K562 (cell line): ENCODE measurements at regions not wholly inside any gene's neighbourhood (a gene's known extent, or its start where the extent isn't known, plus 50 kb on each side); places are given as distances from the start of the nearest gene placed in this dataset.

Experiments
- ATAC-seq: fragments of 200-7000 bp; cut with Tn5 transposase; 3 replicates; pipeline ENCODE4 v1.9.1; 2020; ENCODE audit warnings: moderate library complexity
- BruUV-seq: library from RNA; stranded (reverse); fragments of 400-500 nt; replicated peaks from 2 replicates; lab custom pipeline; 2021; lab: Mats Ljungman, UMichigan
- CTCF ChIA-PET: fragments of 300-600 bp; formaldehyde crosslinking; extraction: SDS; loops from one replicate; lab custom pipeline; 2021; ENCODE audit warnings: low intra/inter-chr PET ratio; lab: Yijun Ruan, JAX
- POLR2A ChIA-PET: fragments of 300-600, 350-650 bp; sonication (Branson Sonifier 250); formaldehyde crosslinking; extraction: SDS; loops from one replicate; lab custom pipeline; 2021; ENCODE audit warnings: antibody characterized with exemption, inconsistent platforms; lab: Yijun Ruan, JAX
- DNase-seq, 4 experiments: peaks; one replicate each; pipeline versions ENCODE4 v3.0.0 to v3.0.0-alpha.2; 2011 to 2018; ENCODE audit warnings: low spot score in 3 of 4, mixed read lengths in 3 of 4; ENCODE audit errors: extremely low read depth in 1 of 4
- FAIRE-seq: peaks from 2 replicates; lab custom pipeline; 2011; peaks lifted over from hg19 to GRCh38; lab: Jason Lieb, UNC
- H2AFZ ChIP-seq: 2 replicates; pipeline ENCODE4 v1.6.0; 2011; ENCODE audit warnings: low read depth, low read length, control low read depth, inconsistent platforms
- H3K27ac ChIP-seq: fragments of 200-600 bp; 3 replicates; pipeline ENCODE4 v1.8.0; 2011; ENCODE audit warnings: low read depth, mild to moderate bottlenecking, control low read depth, inconsistent platforms, low read length, moderate library complexity, mixed read lengths; ENCODE audit errors: extremely low read depth
- H3K27me3 ChIP-seq, 2 experiments: fragments of 300-600 bp in 1 of 2; 2 replicates in 1 of 2; 3 replicates in 1 of 2; pipeline versions ENCODE4 v1.6.0 to v1.8.0; 2011; ENCODE audit warnings: inconsistent platforms in 2 of 2, low read length in 2 of 2, mild to moderate bottlenecking in 1 of 2, mixed read lengths in 1 of 2, moderate library complexity in 1 of 2; ENCODE audit not compliant: control insufficient read depth in 2 of 2, insufficient read depth in 2 of 2
- H3K36me3 ChIP-seq: fragments of 300-600 bp; 3 replicates; pipeline ENCODE4 v1.8.0; 2011; ENCODE audit warnings: mild to moderate bottlenecking, low read length, inconsistent platforms; ENCODE audit not compliant: control insufficient read depth, insufficient read depth
- H3K4me1 ChIP-seq, 2 experiments: fragments of 200-600 bp in 1 of 2; replicated peaks in 1 of 2; 2 replicates in 1 of 2; 3 replicates in 1 of 2; pipeline versions ENCODE4 v1.5.1 to v1.8.0; 2011; ENCODE audit warnings: inconsistent platforms in 2 of 2, low read length in 2 of 2, mild to moderate bottlenecking in 1 of 2, mixed read lengths in 1 of 2, moderate library complexity in 1 of 2; ENCODE audit not compliant: control insufficient read depth in 2 of 2, insufficient read depth in 2 of 2
- H3K4me2 ChIP-seq: 2 replicates; pipeline ENCODE4 v1.6.1; 2011; ENCODE audit warnings: low read length, control low read depth, inconsistent platforms, mixed read lengths; ENCODE audit not compliant: insufficient read depth
- H3K4me3 ChIP-seq: fragments of 200-600 bp; sonication (generic), shearing (Covaris generic); 2 replicates; pipeline ENCODE4 v1.5.1; 2016; ENCODE audit warnings: control low read depth, inconsistent platforms
- H3K79me2 ChIP-seq: fragments of 200-600 bp; 3 replicates; pipeline ENCODE4 v1.8.0; 2011; ENCODE audit warnings: low read length, inconsistent platforms; ENCODE audit not compliant: control insufficient read depth, insufficient read depth
- H3K9ac ChIP-seq, 2 experiments: 2 replicates each; pipeline versions ENCODE4 v1.6.0 to v1.6.1; 2011; ENCODE audit warnings: low read depth in 2 of 2, low read length in 2 of 2, control low read depth in 1 of 2, inconsistent platforms in 1 of 2, mild to moderate bottlenecking in 1 of 2, mixed read lengths in 1 of 2; ENCODE audit not compliant: insufficient read depth in 1 of 2
- H3K9me1 ChIP-seq: one replicate; pipeline ENCODE4 v1.6.0; 2011; ENCODE audit warnings: inconsistent platforms, mild to moderate bottlenecking, low read length, moderate library complexity; ENCODE audit not compliant: control insufficient read depth, insufficient read depth
- H3K9me3 ChIP-seq: replicated peaks from 2 replicates; pipeline ENCODE4 v1.5.1; 2011; ENCODE audit warnings: low read depth, low read length, inconsistent platforms; ENCODE audit not compliant: control insufficient read depth, insufficient read depth
- H4K20me1 ChIP-seq: replicated peaks from 2 replicates; pipeline ENCODE4 v1.6.1; 2011; ENCODE audit warnings: low read length, inconsistent platforms, mixed read lengths; ENCODE audit not compliant: control insufficient read depth, insufficient read depth
- CHD7 ChIP-seq: fragments of 200-600 bp; sonication (generic); IDR thresholded peaks from one replicate; pipeline ENCODE4 v1.6.1; 2012; ENCODE audit warnings: mild to moderate bottlenecking, low read depth, low read length, inconsistent platforms
- ELF2 ChIP-seq: fragments of 250-450 bp; sonication (Bioruptor Pico); IDR thresholded peaks from 2 replicates; pipeline ENCODE4 v1.5.0; 2021; ENCODE audit warnings: mild to moderate bottlenecking
- POLR3G ChIP-seq: IDR thresholded peaks from 2 replicates; pipeline ENCODE4 v1.6.1; 2011; ENCODE audit not compliant: insufficient read length, insufficient replicate concordance; ENCODE audit errors: extremely low read depth
- SIRT6 ChIP-seq: IDR thresholded peaks from one replicate; pipeline ENCODE4 v1.6.1; 2012; ENCODE audit warnings: low read depth, mild to moderate bottlenecking, control low read depth, inconsistent platforms, low read length, moderate library complexity
- ZNF583 ChIP-seq: fragments of 250-450 bp; sonication (Bioruptor Pico); IDR thresholded peaks from 2 replicates; pipeline ENCODE4 v1.4.0; 2020
- WGBS: fragments of 100-300 bp; shearing (Covaris generic); methylation state at CpG from one replicate; pipeline ENCODE4 v1.1.6; 2016; ENCODE audit warnings: low coverage, mixed read lengths; ENCODE audit not compliant: insufficient coverage; ENCODE audit errors: missing lambda C conversion rate; 5-methylcytosine and 5-hydroxymethylcytosine counted together
- in situ Hi-C: fragments of 300-500 bp; cut with MboI; formaldehyde crosslinking; loops from 4 replicates; pipeline ENCODE4 v1.15.0; 2018; ENCODE audit warnings: inconsistent platforms, mixed read lengths
- intact Hi-C: fragments of 100-400 bp; cut with micrococcal nuclease; formaldehyde crosslinking; loops from 2 replicates; pipeline ENCODE4 v1.14.2; 2022
- TF ChIP-seq, protein P1 (sequence below): fragments of 450-650 bp; IDR thresholded peaks from 2 replicates; pipeline ENCODE4 v1.6.1; 2018; ENCODE audit not compliant: partially characterized antibody

GRCh38 chr17:27956601-27957445, 63.7 kb upstream of the LYRM9 start:
- ATAC-seq: peak; percentile 94
- TF ChIP-seq CHD7 (no peak), ELF2 (no peak), ZNF583 (CRISPR knock-in tag) (no peak), POLR3G (no peak), SIRT6 (no peak)
- TF ChIP-seq, protein P1, sequence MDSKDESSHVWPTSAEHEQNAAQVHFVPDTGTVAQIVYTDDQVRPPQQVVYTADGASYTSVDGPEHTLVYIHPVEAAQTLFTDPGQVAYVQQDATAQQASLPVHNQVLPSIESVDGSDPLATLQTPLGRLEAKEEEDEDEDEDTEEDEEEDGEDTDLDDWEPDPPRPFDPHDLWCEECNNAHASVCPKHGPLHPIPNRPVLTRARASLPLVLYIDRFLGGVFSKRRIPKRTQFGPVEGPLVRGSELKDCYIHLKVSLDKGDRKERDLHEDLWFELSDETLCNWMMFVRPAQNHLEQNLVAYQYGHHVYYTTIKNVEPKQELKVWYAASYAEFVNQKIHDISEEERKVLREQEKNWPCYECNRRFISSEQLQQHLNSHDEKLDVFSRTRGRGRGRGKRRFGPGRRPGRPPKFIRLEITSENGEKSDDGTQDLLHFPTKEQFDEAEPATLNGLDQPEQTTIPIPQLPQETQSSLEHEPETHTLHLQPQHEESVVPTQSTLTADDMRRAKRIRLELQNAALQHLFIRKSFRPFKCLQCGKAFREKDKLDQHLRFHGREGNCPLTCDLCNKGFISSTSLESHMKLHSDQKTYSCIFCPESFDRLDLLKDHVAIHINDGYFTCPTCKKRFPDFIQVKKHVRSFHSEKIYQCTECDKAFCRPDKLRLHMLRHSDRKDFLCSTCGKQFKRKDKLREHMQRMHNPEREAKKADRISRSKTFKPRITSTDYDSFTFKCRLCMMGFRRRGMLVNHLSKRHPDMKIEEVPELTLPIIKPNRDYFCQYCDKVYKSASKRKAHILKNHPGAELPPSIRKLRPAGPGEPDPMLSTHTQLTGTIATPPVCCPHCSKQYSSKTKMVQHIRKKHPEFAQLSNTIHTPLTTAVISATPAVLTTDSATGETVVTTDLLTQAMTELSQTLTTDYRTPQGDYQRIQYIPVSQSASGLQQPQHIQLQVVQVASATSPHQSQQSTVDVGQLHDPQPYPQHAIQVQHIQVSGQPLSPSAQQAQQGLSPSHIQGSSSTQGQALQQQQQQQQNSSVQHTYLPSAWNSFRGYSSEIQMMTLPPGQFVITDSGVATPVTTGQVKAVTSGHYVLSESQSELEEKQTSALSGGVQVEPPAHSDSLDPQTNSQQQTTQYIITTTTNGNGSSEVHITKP: peak; percentile 50

More at GRCh38 chr17:27956601-27957445, 63.7 kb upstream of the LYRM9 start:
- POLR2A ChIA-PET: interaction anchor here (0.6 to 1.2 kb wide), 4 partner anchors 12 to 30 kb away, joined by 3 to 4 read pairs (median 4); no protein-coding TSS in a partner anchor
- CTCF ChIA-PET: no interaction called here
- H3K9me1 ChIP-seq: peaks cover 2% of the 10 kb centered on the region
- no peaks in the 10 kb centered on the region for H3K9me3 ChIP-seq
- H3K4me2 ChIP-seq: peak overlapping the region; percentile 45
- no peaks in the 10 kb centered on the region for H3K79me2 ChIP-seq
- peak overlapping the region; percentile 73 for H2AFZ ChIP-seq
- no TSS peak for BruUV-seq
- no peaks in the 10 kb centered on the region for H4K20me1 ChIP-seq
- no peaks in the 10 kb centered on the region for H3K27me3 ChIP-seq
- H3K36me3 ChIP-seq: no peaks in the 10 kb centered on the region
- WGBS: 55% methylated on average over 12 of the region's 13 CpGs
- intact Hi-C loops: no loop called here
- no peak overlapping the region for H3K27ac ChIP-seq
- H3K9ac ChIP-seq: peak overlapping the region in 1 of 2 experiments; percentile 60; a peak in 2 of 4 replicates
- DNase-seq (peak; percentile 36 to 90 (median 60)), FAIRE-seq (peak; percentile 99)
- in situ Hi-C loops: no loop called here
- no peak overlapping the region for H3K4me3 ChIP-seq
- H3K4me1 ChIP-seq: peaks cover 23 to 29% of the 10 kb centered on the region in 2 experiments
